ENCODE measurements at regions not wholly inside any gene's neighbourhood (a gene's known extent, or its start where the extent isn't known, plus 50 kb on each side); places are given as distances from the start of the nearest gene placed in this dataset.

DNA sequence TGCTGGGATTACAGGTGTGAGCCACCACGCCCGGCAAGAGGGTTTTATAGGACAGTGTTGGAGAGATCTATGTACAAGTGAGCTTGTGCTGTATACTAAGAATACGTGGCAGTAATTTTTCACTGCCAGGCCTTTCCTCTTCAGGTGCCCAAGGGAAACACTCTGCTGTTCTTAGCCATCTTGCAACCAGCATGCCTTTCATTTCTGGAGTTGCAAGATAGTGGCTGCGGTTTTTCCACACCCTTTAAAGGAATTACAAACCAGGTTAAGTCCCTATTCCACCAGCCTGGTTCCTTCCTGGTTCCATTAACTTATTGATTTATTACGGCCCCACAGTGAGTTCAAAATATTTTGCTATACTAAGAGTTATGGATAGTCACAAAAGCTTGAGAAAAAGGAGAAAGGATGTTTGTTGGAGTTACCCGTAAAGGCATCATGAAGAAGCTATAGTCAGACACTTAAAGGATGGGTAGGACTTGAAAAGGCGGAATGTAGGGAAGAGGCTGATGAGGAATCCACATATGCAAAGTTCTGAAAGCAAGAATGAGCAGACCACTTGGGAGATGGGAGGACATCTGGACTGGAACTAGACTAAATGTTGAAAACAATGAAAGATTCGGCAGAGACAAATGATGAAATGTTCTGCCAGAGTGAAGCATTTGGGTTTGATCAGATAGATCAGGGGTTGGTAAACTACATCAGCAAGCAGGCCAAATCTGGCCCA lies 61.4 kb upstream of the ASIP start:
- no peak overlapping the region for H3K4me3 Mint-ChIP-seq
- H3K27ac Mint-ChIP-seq = no peak overlapping the region
- no peaks in the 10 kb centered on the region for H3K4me1 Mint-ChIP-seq
- Histone ChIP-seq H3K4me1 (ENCODE audit: control insufficient read depth, insufficient read depth, low read length) (no peaks in the 10 kb centered on the region), H3K4me3 (ENCODE audit: low read length) (no peak overlapping the region), H3K27me3 (ENCODE audit: control insufficient read depth, insufficient read depth, low read length) (no peaks in the 10 kb centered on the region), H3K9me3 (ENCODE audit: control insufficient read depth, insufficient read depth, low read length) (no peaks in the 10 kb centered on the region), H3K36me3 (ENCODE audit: control insufficient read depth, insufficient read depth, low read length) (no peaks in the 10 kb centered on the region), H3K27ac (ENCODE audit: low read length) (no peak overlapping the region)
- peaks cover 6 to 8% of the 10 kb centered on the region in 2 donors for H3K27me3 Mint-ChIP-seq (ENCODE audit: low read depth in 2 of 2)
- intact Hi-C loops (cut with micrococcal nuclease) = no loop called here
- DNase-seq (no peak), ATAC-seq (no peak)
- WGBS (ENCODE audit: insufficient coverage) = 77% methylated on average over 8 of the region's 8 CpGs
- no peaks in the 10 kb centered on the region for H3K36me3 Mint-ChIP-seq
- TF ChIP-seq, protein P1, sequence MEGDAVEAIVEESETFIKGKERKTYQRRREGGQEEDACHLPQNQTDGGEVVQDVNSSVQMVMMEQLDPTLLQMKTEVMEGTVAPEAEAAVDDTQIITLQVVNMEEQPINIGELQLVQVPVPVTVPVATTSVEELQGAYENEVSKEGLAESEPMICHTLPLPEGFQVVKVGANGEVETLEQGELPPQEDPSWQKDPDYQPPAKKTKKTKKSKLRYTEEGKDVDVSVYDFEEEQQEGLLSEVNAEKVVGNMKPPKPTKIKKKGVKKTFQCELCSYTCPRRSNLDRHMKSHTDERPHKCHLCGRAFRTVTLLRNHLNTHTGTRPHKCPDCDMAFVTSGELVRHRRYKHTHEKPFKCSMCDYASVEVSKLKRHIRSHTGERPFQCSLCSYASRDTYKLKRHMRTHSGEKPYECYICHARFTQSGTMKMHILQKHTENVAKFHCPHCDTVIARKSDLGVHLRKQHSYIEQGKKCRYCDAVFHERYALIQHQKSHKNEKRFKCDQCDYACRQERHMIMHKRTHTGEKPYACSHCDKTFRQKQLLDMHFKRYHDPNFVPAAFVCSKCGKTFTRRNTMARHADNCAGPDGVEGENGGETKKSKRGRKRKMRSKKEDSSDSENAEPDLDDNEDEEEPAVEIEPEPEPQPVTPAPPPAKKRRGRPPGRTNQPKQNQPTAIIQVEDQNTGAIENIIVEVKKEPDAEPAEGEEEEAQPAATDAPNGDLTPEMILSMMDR (IDR thresholded peaks at IDR 0.05) = no peak
- H3K9me3 Mint-ChIP-seq = no peaks in the 10 kb centered on the region

GRCh38 chr20:34180460-34181120 lies 60.6 kb upstream of the ASIP start:
- no peaks in the 10 kb centered on the region for H3K36me3 ChIP-seq (ENCODE audit: control insufficient read depth, insufficient read depth, low read length)
- Mint-ChIP-seq H3K27ac (no peak overlapping the region), H3K27me3 (ENCODE audit: low read depth in 2 of 2) (peaks cover 6 to 16% of the 10 kb centered on the region in 2 donors), H3K4me1 (no peaks in the 10 kb centered on the region), H3K9me3 (no peaks in the 10 kb centered on the region), H3K36me3 (no peaks in the 10 kb centered on the region), H3K4me3 (no peak overlapping the region)
- intact Hi-C loops (cut with micrococcal nuclease) = no loop called here
- TF ChIP-seq, protein P1 (IDR thresholded peaks at IDR 0.05) = no peak
- no peaks in the 10 kb centered on the region for H3K4me1 ChIP-seq (ENCODE audit: control insufficient read depth, insufficient read depth, low read length)
- no peak for ATAC-seq
- no peak overlapping the region for H3K27ac ChIP-seq (ENCODE audit: low read length)
- H3K27me3 ChIP-seq (ENCODE audit: control insufficient read depth, insufficient read depth, low read length) = no peaks in the 10 kb centered on the region
- no peak for DNase-seq
- 98% methylated on average over 14 of the region's 14 CpGs for WGBS (ENCODE audit: insufficient coverage)
- H3K4me3 ChIP-seq (ENCODE audit: low read length) = no peak overlapping the region
- no peaks in the 10 kb centered on the region for H3K9me3 ChIP-seq (ENCODE audit: control insufficient read depth, insufficient read depth, low read length)

GRCh38 chr20:34181484-34181883 lies 59.7 kb upstream of the ASIP start:
- intact Hi-C loops (cut with micrococcal nuclease) = no loop called here
- ATAC-seq (no peak), DNase-seq (no peak)
- peaks cover 6 to 17% of the 10 kb centered on the region in 2 donors for H3K27me3 Mint-ChIP-seq (ENCODE audit: low read depth in 2 of 2)
- H3K4me1 Mint-ChIP-seq = no peaks in the 10 kb centered on the region
- Histone ChIP-seq H3K9me3 (ENCODE audit: control insufficient read depth, insufficient read depth, low read length) (no peaks in the 10 kb centered on the region), H3K4me3 (ENCODE audit: low read length) (no peak overlapping the region), H3K27me3 (ENCODE audit: control insufficient read depth, insufficient read depth, low read length) (no peaks in the 10 kb centered on the region), H3K36me3 (ENCODE audit: control insufficient read depth, insufficient read depth, low read length) (no peaks in the 10 kb centered on the region), H3K4me1 (ENCODE audit: control insufficient read depth, insufficient read depth, low read length) (no peaks in the 10 kb centered on the region), H3K27ac (ENCODE audit: low read length) (no peak overlapping the region)
- H3K27ac Mint-ChIP-seq = no peak overlapping the region
- 81% methylated on average over 2 of the region's 2 CpGs for WGBS (ENCODE audit: insufficient coverage)
- H3K36me3 Mint-ChIP-seq = no peaks in the 10 kb centered on the region
- TF ChIP-seq, protein P1 (IDR thresholded peaks at IDR 0.05) = no peak
- no peak overlapping the region for H3K4me3 Mint-ChIP-seq
- H3K9me3 Mint-ChIP-seq = no peaks in the 10 kb centered on the region
